CD4-positive, alpha-beta T cell (primary cell): ENCODE measurements at regions not wholly inside any gene's neighbourhood (a gene's known extent, or its start where the extent isn't known, plus 50 kb on each side); places are given as distances from the start of the nearest gene placed in this dataset.

ENCODE experiments used
- ATAC-seq: fragments of 200-7000 bp; cut with Tn5 transposase; one replicate; pipeline ENCODE4 v1.10.0; 2022; ENCODE audit warnings: mild to moderate bottlenecking; ENCODE audit not compliant: poor library complexity
- CTCF ChIA-PET: fragments of 350-600 bp; sonication (Branson Sonifier 250); formaldehyde crosslinking; loops from one replicate; lab custom pipeline; 2021; ENCODE audit warnings: antibody characterized with exemption, inconsistent platforms; lab: Charles Lee
- POLR2A ChIA-PET: fragments of 350-600 bp; sonication (Branson Sonifier 250); formaldehyde crosslinking; loops from one replicate; lab custom pipeline; 2021; ENCODE audit warnings: antibody characterized with exemption, inconsistent platforms; lab: Charles Lee
- DNase-seq, 14 experiments: peaks; one replicate each; pipeline ENCODE4 v3.0.0-alpha.2; 2013 to 2020; ENCODE audit warnings: mixed read lengths in 2 of 14
- H3K27ac ChIP-seq, 2 donors: one replicate each; pipeline versions ENCODE4 v1.5.1 to v1.7.0; 2013; ENCODE audit warnings: low read length in 2 of 2, low read depth in 1 of 2, mild to moderate bottlenecking in 1 of 2
- H3K27me3 ChIP-seq, 2 experiments: 1 replicate in 1 of 2; 2 replicates in 1 of 2; pipeline versions ENCODE4 v1.6.1 to v1.7.0; 2013; ENCODE audit warnings: low read length in 2 of 2, control low read depth in 1 of 2, mild to moderate bottlenecking in 1 of 2, moderate library complexity in 1 of 2; ENCODE audit not compliant: insufficient read depth in 2 of 2, control insufficient read depth in 1 of 2
- H3K36me3 ChIP-seq: one replicate; pipeline ENCODE4 v1.6.1; 2013; ENCODE audit warnings: low read length, control low read depth; ENCODE audit not compliant: insufficient read depth
- H3K4me1 ChIP-seq: one replicate; pipeline ENCODE4 v1.6.1; 2013; ENCODE audit warnings: low read length, control low read depth; ENCODE audit not compliant: insufficient read depth
- H3K4me3 ChIP-seq: one replicate; pipeline ENCODE4 v1.5.1; 2013; ENCODE audit warnings: mild to moderate bottlenecking, low read length, moderate library complexity
- H3K9me3 ChIP-seq, 2 experiments: 1 replicate in 1 of 2; 2 replicates in 1 of 2; pipeline versions ENCODE4 v1.6.1 to v1.7.0; 2013; ENCODE audit warnings: low read length in 2 of 2, mild to moderate bottlenecking in 2 of 2, control low read depth in 1 of 2, moderate library complexity in 1 of 2; ENCODE audit not compliant: control insufficient read depth in 1 of 2, insufficient read depth in 1 of 2
- H3K27ac Mint-ChIP-seq: one replicate; pipeline ENCODE4 v1.8.0; 2020; ENCODE audit warnings: mixed read lengths
- H3K27me3 Mint-ChIP-seq: one replicate; pipeline ENCODE4 v1.8.0; 2021; ENCODE audit warnings: mixed read lengths
- H3K36me3 Mint-ChIP-seq: one replicate; pipeline ENCODE4 v1.8.0; 2021; ENCODE audit warnings: low read depth, mixed read lengths
- H3K4me1 Mint-ChIP-seq: one replicate; pipeline ENCODE4 v1.8.0; 2021; ENCODE audit warnings: low read depth, mixed read lengths
- H3K4me3 Mint-ChIP-seq: one replicate; pipeline ENCODE4 v1.8.0; 2020; ENCODE audit warnings: mild to moderate bottlenecking, mixed read lengths
- H3K9me3 Mint-ChIP-seq: one replicate; pipeline ENCODE4 v1.8.0; 2020; ENCODE audit warnings: mixed read lengths
- CTCF ChIP-seq: fragments of 200-600 bp; IDR thresholded peaks from one replicate; pipeline ENCODE4 v1.8.0; 2022; ENCODE audit warnings: antibody characterized with exemption, mild to moderate bottlenecking
- intact Hi-C, 2 experiments: fragments of 100-400 bp; cut with DNase I in 1 of 2; cut with micrococcal nuclease in 1 of 2; formaldehyde crosslinking; loops; one replicate each; pipeline versions ENCODE4 v1.15.1 to v1.9.0; 2023 to 2025; cut with DNase I, micrococcal nuclease

GRCh38 chr6:79847426-79847825 lies 99.9 kb downstream of the ELOVL4 start:
- Mint-ChIP-seq H3K27me3 (peaks cover 49% of the 10 kb centered on the region), H3K4me3 (no peak overlapping the region), H3K27ac (no peak overlapping the region), H3K9me3 (no peaks in the 10 kb centered on the region), H3K36me3 (no peaks in the 10 kb centered on the region), H3K4me1 (no peaks in the 10 kb centered on the region)
- intact Hi-C loops: loop anchor here in 1 of 2 experiments (1.0 kb wide), 1 partner anchor 11 kb away; no protein-coding TSS in a partner anchor
- Histone ChIP-seq H3K36me3 (no peaks in the 10 kb centered on the region), H3K4me1 (no peaks in the 10 kb centered on the region), H3K9me3 (no peaks in the 10 kb centered on the region), H3K4me3 (no peak overlapping the region), H3K27me3 (peaks cover 0 to 12% of the 10 kb centered on the region in 2 experiments), H3K27ac (no peak overlapping the region)
- TF ChIP-seq CTCF: no peak
- DNase-seq: no peak
- ChIA-PET POLR2A (no interaction called here), CTCF (no interaction called here)
- ATAC-seq: no peak

- Histone ChIP-seq H3K27ac (no peak overlapping the region), H3K9me3 (no peaks in the 10 kb centered on the region), H3K4me1 (no peaks in the 10 kb centered on the region), H3K27me3 (peaks cover 0 to 7% of the 10 kb centered on the region in 2 experiments), H3K36me3 (no peaks in the 10 kb centered on the region), H3K4me3 (no peak overlapping the region)
- H3K27ac Mint-ChIP-seq: no peak overlapping the region
- no peak overlapping the region for H3K4me3 Mint-ChIP-seq
- H3K27me3 Mint-ChIP-seq: peaks cover 43% of the 10 kb centered on the region
- ATAC-seq (no peak), DNase-seq (no peak)
- no peaks in the 10 kb centered on the region for H3K4me1 Mint-ChIP-seq
- intact Hi-C loops: no loop called here
- no peaks in the 10 kb centered on the region for H3K36me3 Mint-ChIP-seq
- POLR2A ChIA-PET: no interaction called here
- H3K9me3 Mint-ChIP-seq: no peaks in the 10 kb centered on the region
- CTCF ChIA-PET: no interaction called here
- no peak for TF ChIP-seq CTCF
Measured at GRCh38 chr6:79842376-79843040, 104.8 kb downstream of the ELOVL4 start.

DNA sequence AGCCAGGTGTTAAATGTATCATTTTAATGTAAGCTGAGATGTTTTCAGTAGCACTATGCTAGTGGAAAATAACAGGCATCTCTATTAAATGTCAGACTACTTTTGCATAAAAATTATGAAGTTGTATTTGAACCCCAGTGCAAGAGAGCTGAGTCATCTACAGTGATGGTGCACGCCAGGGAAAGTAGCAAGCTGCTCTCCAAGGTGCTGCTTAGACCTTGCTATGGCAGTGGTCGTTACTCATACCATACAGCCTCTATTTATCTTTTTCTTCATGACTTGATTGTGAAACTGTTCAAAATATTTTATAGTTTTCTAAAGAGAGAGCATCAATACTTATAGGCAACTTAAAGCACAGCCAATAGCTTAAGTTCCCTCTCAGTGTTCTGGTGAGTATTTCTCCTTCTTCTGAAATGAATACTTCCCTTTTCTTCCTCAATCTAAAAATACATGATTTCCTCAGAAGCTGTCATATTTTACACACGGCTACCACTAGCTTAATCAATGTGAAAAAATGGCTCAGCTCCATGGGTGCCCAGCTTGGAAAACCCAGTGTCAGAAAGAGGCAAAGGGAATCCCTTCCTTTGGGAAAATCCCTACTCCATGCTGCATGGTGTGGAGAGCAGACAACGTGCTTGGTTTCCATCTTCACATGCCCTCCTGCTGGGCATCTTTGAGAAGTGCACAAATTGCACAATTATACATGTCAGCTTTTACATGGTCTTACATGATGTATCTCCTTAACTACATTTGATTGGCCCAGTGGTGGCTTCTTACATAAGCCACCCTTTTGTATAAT lies 105.6 kb downstream of the ELOVL4 start:
- no peaks in the 10 kb centered on the region for H3K9me3 Mint-ChIP-seq
- Histone ChIP-seq H3K9me3 (no peaks in the 10 kb centered on the region), H3K27me3 (peaks cover 2 to 5% of the 10 kb centered on the region in 2 experiments), H3K4me1 (no peaks in the 10 kb centered on the region), H3K4me3 (no peak overlapping the region), H3K36me3 (no peaks in the 10 kb centered on the region), H3K27ac (no peak overlapping the region)
- H3K4me3 Mint-ChIP-seq: no peak overlapping the region
- H3K27me3 Mint-ChIP-seq: peaks cover 36% of the 10 kb centered on the region
- ChIA-PET POLR2A (no interaction called here), CTCF (no interaction called here)
- no peak for TF ChIP-seq CTCF
- DNase-seq (no peak), ATAC-seq (no peak)
- H3K27ac Mint-ChIP-seq: no peak overlapping the region
- no peaks in the 10 kb centered on the region for H3K36me3 Mint-ChIP-seq
- intact Hi-C loops: no loop called here
- H3K4me1 Mint-ChIP-seq: no peaks in the 10 kb centered on the region
